GM23338 (cell line): ENCODE measurements at regions not wholly inside any gene's neighbourhood (a gene's known extent, or its start where the extent isn't known, plus 50 kb on each side); places are given as distances from the start of the nearest gene placed in this dataset.

ENCODE experiments used
- CREB1 ChIP-seq: fragments of 250-450 bp; sonication (Bioruptor Pico); IDR thresholded peaks from 2 replicates; pipeline ENCODE4 v1.5.0; 2020; ENCODE audit warnings: low read depth, mild to moderate bottlenecking, moderate library complexity
- CTCF ChIP-seq, 2 experiments: fragments of 200-600 bp in 1 of 2; sonication (generic) in 1 of 2; conservative IDR thresholded peaks; 2 replicates each; pipeline versions ENCODE4 v1.5.1 to v1.6.1; 2016 to 2017; ENCODE audit warnings: antibody characterized with exemption in 2 of 2, low read depth in 2 of 2, mild to moderate bottlenecking in 2 of 2, moderate library complexity in 1 of 2
- ETS1 ChIP-seq: IDR thresholded peaks from 2 replicates; pipeline ENCODE4 v1.6.1; 2016; ENCODE audit warnings: antibody characterized with exemption
- JUNB ChIP-seq: IDR thresholded peaks from one replicate; pipeline ENCODE4 v1.6.1; 2016; ENCODE audit warnings: antibody characterized with exemption; ENCODE audit not compliant: unreplicated experiment
- NANOG ChIP-seq: IDR thresholded peaks from 2 replicates; pipeline ENCODE4 v1.6.1; 2016; ENCODE audit warnings: antibody characterized with exemption, borderline replicate concordance
- POLR2AphosphoS5 ChIP-seq: IDR thresholded peaks from 2 replicates; pipeline ENCODE4 v1.6.1; 2016; ENCODE audit warnings: antibody characterized with exemption, low read depth
- ZNF114 ChIP-seq: fragments of 250-450 bp; sonication (Bioruptor Pico); IDR thresholded peaks from 2 replicates; pipeline ENCODE4 v1.5.0; 2020; ENCODE audit warnings: mild to moderate bottlenecking, moderate library complexity
- ZNF331 ChIP-seq: fragments of 250-450 bp; sonication (Bioruptor Pico); IDR thresholded peaks from 2 replicates; pipeline ENCODE4 v1.5.0; 2020; ENCODE audit warnings: low read depth, mild to moderate bottlenecking, moderate library complexity
- ZNF462 ChIP-seq: fragments of 250-450 bp; sonication (Bioruptor Pico); IDR thresholded peaks from 2 replicates; pipeline ENCODE4 v1.5.0; 2020; ENCODE audit warnings: mild to moderate bottlenecking, moderate library complexity

- TF ChIP-seq ZNF462 (CRISPR knock-in tag): no peak
- TF ChIP-seq CTCF (conservative IDR thresholded peaks at IDR 0.05; ENCODE audit: low read depth in 2 of 2): no peak
- TF ChIP-seq CREB1 (CRISPR knock-in tag): no peak
- TF ChIP-seq ETS1: no peak
- no peak for TF ChIP-seq NANOG
- no peak for TF ChIP-seq ZNF114 (CRISPR knock-in tag)
- TF ChIP-seq JUNB: no peak
- TF ChIP-seq ZNF331: no peak
- no peak for TF ChIP-seq POLR2AphosphoS5
These were observed 125.0 kb upstream of the RPL38 start (continued) for GRCh38 chr17:74078363-74078941.
